ENCODE measurements at regions not wholly inside any gene's neighbourhood (a gene's known extent, or its start where the extent isn't known, plus 50 kb on each side); places are given as distances from the start of the nearest gene placed in this dataset.

GRCh38 chr11:79794057-79794456 is 353.2 kb upstream of the TENM4 start:
- Histone ChIP-seq H3K4me3 (ENCODE audit: extremely low read depth in 1 of 4, insufficient read depth in 2 of 4, low read depth in 3 of 4, low read length in 4 of 4) (no peak overlapping the region), H3K23ac (ENCODE audit: insufficient read length) (no peak overlapping the region), H3K79me1 (ENCODE audit: low read depth, low read length) (no peaks in the 10 kb centered on the region), H2BK12ac (ENCODE audit: low read depth, low read length) (no peak overlapping the region), H4K20me1 (replicated peaks in 1 of 2; ENCODE audit: control insufficient read depth in 1 of 2, insufficient read depth in 2 of 2, low read length in 2 of 2) (no peaks in the 10 kb centered on the region), H3K4me2 (ENCODE audit: insufficient read depth in 1 of 2, low read depth in 2 of 2, low read length in 2 of 2) (no peak overlapping the region), H4K5ac (ENCODE audit: insufficient read length, low read depth, low read length) (no peak overlapping the region), H2BK5ac (ENCODE audit: low read depth, low read length) (no peak overlapping the region), H3K56ac (replicated peaks; ENCODE audit: insufficient read length, low read depth, low read length) (no peak overlapping the region), H4K91ac (replicated peaks; ENCODE audit: insufficient read length, low read length) (no peak overlapping the region), H2BK120ac (replicated peaks; ENCODE audit: low read depth, low read length) (no peak overlapping the region), H2AK5ac (ENCODE audit: low read depth, low read length) (no peak overlapping the region), H2BK20ac (ENCODE audit: low read length) (no peak overlapping the region), H3K9me3 (ENCODE audit: insufficient read depth in 2 of 2, low read depth in 1 of 2, low read length in 1 of 2) (no peaks in the 10 kb centered on the region), H3K79me2 (ENCODE audit: control insufficient read depth in 1 of 2, insufficient read depth in 2 of 2, low read length in 2 of 2) (no peaks in the 10 kb centered on the region), H3K4me1 (replicated peaks in 1 of 4; ENCODE audit: control insufficient read depth in 3 of 4, insufficient read depth in 4 of 4, low read length in 3 of 4) (no peaks in the 10 kb centered on the region), H3K27me3 (replicated peaks in 1 of 4; ENCODE audit: control insufficient read depth in 3 of 4, extremely low read depth in 1 of 4, insufficient read depth in 3 of 4, low read length in 3 of 4) (no peaks in the 10 kb centered on the region), H3K9ac (replicated peaks in 1 of 4; ENCODE audit: extremely low read depth in 1 of 4, low read depth in 3 of 4, low read length in 3 of 4) (no peak overlapping the region), H4K8ac (ENCODE audit: extremely low read depth, insufficient read depth, low read length) (no peak overlapping the region), H2BK15ac (ENCODE audit: low read length) (no peak overlapping the region), H3K4ac (replicated peaks; ENCODE audit: insufficient read length, low read depth, low read length) (no peak overlapping the region), H2AFZ (ENCODE audit: low read length) (no peak overlapping the region), H3K27ac (ENCODE audit: low read depth, low read length) (no peak overlapping the region), H3K36me3 (ENCODE audit: control insufficient read depth in 2 of 4, insufficient read depth in 4 of 4, low read length in 3 of 4) (no peaks in the 10 kb centered on the region), H3K23me2 (ENCODE audit: low read depth, low read length) (no peaks in the 10 kb centered on the region), H3K14ac (ENCODE audit: insufficient read length) (no peak overlapping the region), H3K18ac (ENCODE audit: extremely low read depth, low read length) (no peak overlapping the region)
- DNase-seq (ENCODE audit: low read depth in 1 of 2, low spot score in 2 of 2) = no peak
- TF ChIP-seq CEBPB (IDR thresholded peaks at IDR 0.05; ENCODE audit: low read depth, low read length) = no peak
- no peak for TF ChIP-seq EP300 (IDR thresholded peaks at IDR 0.05; ENCODE audit: borderline replicate concordance in 1 of 2, low read depth in 2 of 2, low read length in 2 of 2)
- TF ChIP-seq SIX5 (IDR thresholded peaks at IDR 0.05; ENCODE audit: low read depth, low read length) = no peak
- no peak for TF ChIP-seq BACH1 (IDR thresholded peaks at IDR 0.05; ENCODE audit: low read length)
- no peak for TF ChIP-seq TAF1 (IDR thresholded peaks at IDR 0.05; ENCODE audit: low read depth, low read length)
- TF ChIP-seq, protein P1, sequence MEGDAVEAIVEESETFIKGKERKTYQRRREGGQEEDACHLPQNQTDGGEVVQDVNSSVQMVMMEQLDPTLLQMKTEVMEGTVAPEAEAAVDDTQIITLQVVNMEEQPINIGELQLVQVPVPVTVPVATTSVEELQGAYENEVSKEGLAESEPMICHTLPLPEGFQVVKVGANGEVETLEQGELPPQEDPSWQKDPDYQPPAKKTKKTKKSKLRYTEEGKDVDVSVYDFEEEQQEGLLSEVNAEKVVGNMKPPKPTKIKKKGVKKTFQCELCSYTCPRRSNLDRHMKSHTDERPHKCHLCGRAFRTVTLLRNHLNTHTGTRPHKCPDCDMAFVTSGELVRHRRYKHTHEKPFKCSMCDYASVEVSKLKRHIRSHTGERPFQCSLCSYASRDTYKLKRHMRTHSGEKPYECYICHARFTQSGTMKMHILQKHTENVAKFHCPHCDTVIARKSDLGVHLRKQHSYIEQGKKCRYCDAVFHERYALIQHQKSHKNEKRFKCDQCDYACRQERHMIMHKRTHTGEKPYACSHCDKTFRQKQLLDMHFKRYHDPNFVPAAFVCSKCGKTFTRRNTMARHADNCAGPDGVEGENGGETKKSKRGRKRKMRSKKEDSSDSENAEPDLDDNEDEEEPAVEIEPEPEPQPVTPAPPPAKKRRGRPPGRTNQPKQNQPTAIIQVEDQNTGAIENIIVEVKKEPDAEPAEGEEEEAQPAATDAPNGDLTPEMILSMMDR (IDR thresholded peaks at IDR 0.05; ENCODE audit: control extremely low read depth in 1 of 3, insufficient read depth in 1 of 3, low read depth in 1 of 3, low read length in 3 of 3) = no peak
- ChIA-PET POLR2A (ENCODE audit: partially characterized antibody) (no interaction called here), CTCF (ENCODE audit: partially characterized antibody) (interaction anchor here (1.2 kb wide), 1 partner anchor 295 kb away, joined by 3 read pairs; no protein-coding TSS in a partner anchor)
- 85% methylated on average over 3 of the region's 3 CpGs; no CpG with 5 or more reads in 1 of the 2 experiments for WGBS, 2 experiments (ENCODE audit: extremely low coverage in 1 of 2, insufficient coverage in 1 of 2, insufficient read length in 1 of 2, insufficient replicate concordance in 2 of 2, low coverage in 1 of 2, low lambda C conversion rate in 2 of 2, missing lambda C conversion rate in 1 of 2)
- FAIRE-seq = no peak

Measured in H1 (cell line).